GM21825 (cell line): ENCODE measurements at regions not wholly inside any gene's neighbourhood (a gene's known extent, or its start where the extent isn't known, plus 50 kb on each side); places are given as distances from the start of the nearest gene placed in this dataset.
A peak's percentile ranks its signal among the peaks of the same experiment; 100 is the strongest.

Experiments used
- ATAC-seq: cut with Tn5 transposase; IDR thresholded peaks from one replicate; pipeline ENCODE4 v1.9.1; 2021; ENCODE audit warnings: mild to moderate bottlenecking, moderate library complexity; ENCODE audit not compliant: unreplicated experiment

DNA sequence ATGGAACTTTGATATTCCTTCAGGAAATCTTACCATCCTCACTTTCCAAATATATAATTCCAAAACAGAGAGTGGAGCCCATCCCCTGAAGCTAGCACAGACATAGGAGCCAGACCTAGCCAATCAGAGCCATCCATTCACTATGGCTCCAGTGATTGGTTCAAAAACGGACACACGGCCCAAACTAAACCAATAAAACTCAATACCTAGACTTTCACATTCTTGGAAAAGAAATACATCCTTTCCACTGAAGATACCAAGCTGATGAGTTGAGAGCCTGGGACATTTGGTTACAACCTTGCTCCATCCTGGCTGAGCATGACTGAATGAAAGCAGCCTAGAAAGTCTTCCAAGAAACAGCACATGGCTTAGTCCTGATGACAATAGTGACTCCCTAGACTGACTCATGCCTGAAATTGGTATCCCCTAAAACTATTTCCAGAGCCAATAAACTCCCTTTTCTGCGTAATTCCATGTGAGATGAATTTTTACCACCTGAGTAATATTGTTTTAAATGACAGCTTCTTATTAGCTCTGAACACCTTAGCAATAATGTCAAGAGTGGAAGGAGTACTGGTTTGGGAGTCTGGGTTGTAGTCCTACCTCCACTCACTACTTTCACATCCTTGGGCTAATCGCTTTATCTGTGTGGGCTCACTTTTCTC is 189.6 kb upstream of the LNX1 start:
- no peak for ATAC-seq

DNA sequence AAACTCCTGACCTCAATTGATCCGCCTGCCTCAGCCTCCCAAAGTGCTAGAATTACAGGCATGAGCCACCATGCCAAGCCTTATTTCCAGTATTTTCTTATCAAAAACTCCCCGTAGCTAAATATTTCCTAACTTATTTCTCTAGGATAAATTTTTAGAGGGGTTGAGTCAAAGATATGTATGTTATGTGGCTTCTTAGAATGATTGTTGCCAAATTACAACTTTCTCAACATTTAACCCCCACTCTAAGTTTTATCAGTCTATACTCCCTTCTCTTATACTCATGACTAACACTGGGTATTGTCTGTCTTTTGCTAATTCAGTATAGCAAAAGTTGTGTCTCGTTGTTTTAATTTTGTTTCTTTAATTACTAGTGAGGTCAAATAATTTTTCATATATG is 187.7 kb upstream of the LNX1 start:
- no peak for ATAC-seq

DNA sequence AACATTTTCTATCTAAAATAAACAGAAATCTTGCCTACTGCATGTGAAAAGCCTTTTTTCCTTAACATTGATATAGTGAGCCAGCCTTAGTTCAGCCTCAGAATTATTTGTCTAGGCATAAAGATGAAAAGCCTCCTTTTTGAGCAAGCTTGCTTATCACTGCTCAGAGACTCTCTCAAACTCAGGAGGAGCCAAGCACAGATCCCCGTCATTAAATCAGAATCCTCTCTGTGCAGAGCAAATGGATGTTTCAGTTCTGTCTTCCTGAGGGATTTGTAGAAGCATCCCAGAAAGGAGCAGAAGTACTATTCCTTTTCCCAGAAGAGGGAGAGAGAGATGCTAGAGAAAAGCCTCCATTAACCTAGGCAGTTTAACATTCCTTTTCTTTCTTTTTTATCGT is 186.9 kb upstream of the LNX1 start:
- no peak for ATAC-seq

DNA sequence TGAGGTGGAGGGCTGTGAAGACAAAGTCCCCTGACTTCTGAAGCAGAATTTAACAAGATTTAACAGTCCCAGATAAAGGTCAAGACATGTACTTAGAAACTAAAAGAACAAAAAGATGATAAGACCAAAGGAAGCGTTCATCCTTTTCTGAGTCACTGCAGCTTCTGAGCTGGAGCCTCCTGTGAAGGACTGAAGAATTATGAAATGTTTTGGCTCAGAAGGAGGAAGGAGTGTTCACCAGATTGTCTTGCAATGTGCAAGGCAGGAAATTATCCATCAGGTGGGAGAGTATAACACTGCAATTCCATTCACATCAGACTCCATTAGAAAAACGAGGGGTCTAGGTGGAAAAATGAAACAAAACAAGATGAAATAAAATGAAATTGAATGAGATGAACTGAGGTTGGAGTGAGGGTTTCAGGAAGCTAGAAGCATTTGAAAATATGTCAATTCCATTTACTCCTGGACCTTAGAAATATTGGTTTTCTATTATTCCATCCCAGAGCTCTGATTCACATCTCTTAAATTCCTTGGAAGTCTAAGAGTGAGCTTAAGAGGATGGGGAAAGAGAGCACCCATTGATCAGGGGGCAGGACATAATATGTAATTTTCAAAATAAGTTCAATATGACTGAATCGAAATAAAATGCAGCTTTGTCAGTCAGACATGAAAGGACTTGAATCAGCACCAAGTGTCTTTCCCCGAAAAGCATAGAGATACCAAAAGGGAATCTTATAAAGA is 186.1 kb upstream of the LNX1 start:
- ATAC-seq: no peak

DNA sequence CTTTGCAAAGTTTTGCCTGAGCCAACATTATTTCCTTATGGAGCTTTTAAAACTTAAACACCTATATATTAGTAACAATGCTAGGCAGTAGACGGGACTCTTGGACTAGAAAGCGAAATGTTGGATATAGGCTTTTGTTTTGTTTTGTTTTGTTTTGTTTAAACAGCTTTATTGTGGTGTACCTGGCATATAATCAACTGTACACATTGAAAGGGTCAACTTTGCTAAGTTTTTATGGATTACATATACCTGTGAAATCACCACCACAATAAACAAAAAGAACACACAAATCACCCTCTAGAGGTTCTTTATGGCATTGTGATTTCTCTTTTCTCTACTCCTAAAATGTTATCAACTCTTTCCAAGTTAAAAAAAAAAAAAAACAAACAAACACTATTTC is 184.9 kb upstream of the LNX1 start:
- no peak for ATAC-seq

DNA sequence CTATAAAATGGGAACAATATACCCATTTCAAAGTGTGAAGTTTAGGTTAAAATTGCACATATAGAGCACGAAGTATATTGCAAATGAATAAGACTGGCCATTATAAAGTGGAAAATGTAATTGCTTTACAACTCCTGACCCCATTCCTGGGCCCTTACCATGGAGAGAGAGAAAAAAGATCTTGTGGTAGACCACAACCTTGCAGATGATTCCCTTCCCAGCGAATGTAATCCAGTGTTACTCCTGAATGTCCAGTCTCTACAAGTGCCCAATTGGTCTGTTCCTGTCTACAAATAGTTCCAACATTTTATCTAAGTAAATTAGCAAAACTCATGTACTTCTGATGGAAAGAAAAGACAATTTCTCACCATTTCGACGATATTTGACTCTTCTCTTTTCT is 184.1 kb upstream of the LNX1 start:
- no peak for ATAC-seq

DNA sequence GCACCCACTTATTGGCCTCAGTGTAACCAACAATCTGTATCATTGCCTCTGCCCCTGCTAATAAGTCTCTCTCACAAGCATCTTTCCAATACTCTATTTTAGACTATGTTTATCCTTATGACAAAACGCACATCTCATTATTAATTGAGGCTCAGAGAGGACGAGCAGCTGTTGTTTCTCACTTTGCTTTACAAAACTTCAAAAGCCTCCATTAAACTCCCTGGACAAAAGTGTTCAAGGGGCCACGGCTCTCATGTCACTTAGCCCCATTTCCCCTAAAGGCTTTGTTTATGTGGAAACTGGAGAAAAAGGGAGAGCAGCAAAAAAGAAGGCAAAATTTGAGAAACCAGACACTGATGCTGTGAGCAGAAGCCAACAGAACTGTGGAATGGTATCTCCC is 180.0 kb upstream of the LNX1 start:
- ATAC-seq: no peak

DNA sequence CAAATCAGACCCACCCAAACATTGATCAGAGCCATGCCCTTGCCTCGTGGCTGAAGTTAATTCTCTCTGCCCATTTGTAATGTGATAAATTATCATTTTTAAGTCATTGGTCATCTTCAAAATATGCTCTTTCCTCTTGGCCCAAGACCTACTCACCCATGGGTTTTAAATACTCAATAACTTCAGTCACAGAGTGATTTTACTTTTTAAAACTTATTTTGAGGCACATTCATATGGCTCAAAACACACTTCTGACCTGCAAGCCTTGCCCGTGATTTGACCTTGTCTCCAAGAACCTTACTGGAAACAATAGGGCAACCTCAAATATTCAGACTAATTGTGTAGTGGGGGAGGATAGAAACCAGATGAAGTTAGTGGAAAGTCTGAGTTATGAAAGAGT is 176.2 kb upstream of the LNX1 start:
- no peak for ATAC-seq

DNA sequence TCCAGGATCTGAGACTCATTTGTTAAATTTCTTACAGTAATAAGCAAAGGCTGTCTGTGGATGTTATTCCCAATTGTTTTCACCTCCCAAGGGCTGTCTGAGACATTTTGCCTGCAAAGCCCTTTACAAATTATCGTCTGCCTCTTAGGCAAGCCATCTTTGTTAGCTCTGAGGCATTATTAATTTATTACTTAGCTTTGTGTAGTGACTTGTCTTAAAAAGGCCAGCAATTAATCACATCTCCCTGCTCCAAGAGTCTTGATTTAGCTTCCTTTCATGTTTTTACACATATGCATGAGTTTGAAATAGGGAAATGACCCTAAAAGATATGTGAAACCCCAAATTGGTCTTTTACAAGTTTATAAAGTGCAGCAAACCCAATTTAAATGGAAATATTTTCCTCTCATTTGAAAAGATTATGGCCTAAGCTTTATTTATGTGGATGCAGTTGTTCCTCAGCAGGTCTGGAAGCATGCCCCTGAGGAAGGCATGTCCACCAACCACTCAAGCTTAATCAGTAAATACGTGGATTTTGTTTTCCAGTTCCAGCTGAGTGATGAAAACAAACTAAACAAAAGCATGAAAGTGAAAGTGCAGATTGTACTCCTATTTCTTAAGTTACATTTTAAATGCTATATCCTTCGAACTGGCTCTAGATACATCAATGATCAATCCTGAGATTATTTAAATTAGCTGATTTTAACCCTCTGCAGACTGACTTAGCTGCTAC is 173.6 kb upstream of the LNX1 start:
- no peak for ATAC-seq

DNA sequence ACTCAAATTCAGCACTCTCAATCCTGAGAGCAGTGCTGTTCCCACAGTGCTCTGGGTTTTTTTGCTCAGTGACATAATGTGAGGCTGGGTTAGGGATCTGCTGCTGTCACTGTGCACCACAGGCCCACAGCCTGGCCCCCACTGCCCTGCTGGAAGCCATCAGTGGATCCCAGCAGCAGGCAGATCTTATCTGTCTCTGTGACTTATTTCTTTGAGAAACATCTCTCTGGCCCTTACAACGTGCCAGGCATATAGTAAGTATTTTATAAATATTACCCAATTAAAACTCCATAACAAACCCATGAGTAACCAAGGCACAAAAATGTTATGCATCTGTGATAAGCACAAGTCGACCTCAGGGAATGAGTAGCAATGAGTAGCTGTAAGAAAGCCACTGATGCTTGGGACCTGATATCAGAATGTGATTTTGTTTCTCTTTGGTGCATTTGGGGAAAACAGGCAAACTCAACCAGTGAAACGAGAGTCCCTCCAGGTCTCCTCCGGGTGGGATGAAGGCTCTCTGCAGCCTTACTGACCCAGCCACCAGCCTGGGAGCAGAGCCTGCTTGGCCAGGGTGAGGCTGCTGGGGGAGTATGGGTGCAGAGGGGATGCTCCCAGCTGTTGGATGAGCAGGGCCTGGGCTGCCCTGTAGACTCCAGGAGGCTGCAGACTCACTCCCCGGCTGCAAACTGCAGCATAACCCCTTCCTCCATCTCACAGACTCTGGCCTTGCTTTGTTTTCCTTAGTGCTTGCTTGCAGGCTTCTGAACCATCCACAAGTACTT is 172.7 kb upstream of the LNX1 start:
- no peak for ATAC-seq

DNA sequence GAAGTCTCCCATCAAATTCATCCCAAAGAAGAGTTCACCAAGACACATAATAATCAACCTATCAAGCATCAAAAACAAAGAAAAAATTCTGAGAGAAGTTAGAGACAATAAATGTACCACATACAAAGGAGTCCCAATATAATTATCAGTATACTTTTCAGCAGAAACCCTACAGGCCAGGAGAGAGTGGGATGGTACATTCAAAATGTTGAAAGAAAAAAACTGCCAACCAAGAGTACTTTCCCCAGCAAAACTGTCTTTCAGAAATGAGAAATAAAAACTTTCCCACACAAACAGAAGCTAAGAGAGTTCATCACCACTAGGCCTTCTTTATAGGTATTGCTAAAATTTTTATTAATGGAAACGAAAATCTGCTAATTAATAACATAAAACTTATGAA is 164.4 kb upstream of the LNX1 start:
- no peak for ATAC-seq

DNA sequence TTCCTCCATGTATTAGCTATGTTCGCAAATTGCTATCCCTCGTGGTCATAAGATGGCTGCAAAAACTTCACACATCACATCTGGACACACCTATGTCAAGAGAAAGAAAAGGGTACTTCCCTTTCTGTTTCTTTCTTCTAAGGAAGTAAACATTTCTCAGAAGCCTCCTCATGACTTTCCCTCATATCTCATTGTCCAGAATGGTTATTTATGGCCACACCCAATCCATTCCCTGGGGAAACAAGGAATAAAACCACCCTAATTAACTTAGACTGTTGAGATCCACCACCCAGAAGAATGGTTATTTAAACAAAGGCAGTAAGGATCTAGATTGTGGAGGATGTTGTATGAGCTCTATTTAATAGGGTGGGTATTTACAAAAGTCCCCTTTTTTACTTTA is 160.8 kb upstream of the LNX1 start:
- no peak for ATAC-seq

DNA sequence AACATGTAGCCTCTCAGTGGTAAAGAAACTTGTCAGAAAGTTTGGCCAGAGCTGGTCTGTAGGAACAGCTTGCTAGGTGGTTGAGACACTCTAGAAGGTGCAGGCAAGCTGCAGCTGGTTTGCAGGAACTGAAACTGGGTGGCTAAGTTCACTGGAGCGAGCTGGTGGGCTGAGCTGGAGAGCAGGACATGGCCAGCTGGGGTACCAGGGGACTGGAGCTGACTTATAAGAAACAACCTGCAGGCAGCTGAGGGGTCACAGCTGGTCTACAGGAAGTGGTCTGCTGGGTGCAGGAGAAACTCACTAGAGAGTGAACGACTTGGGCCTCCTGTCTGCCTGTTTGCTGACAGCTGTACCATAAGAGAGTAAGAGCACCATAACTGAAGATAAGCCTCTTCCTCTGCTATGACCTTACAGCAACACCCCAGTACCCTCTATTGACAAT is 157.1 kb upstream of the LNX1 start:
- ATAC-seq: peak; percentile 98

DNA sequence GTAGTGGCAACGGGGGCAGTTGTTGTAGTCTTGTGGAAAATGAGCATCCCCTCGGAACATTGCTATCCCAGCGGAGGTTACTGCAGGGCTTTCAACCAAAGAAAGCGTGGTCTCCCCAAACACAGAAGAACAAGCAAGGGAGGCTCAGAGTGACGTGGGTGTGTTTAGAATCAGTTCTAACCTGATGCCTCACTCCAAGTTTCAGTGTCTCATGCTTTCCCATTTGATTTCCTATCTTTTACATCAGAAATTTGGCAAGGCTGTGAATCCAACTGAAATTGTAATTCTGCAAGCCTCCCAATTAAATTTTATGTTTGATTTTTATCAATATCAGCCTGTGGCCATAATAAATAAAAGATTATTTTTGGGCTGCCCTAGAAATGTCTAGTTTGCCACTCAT is 156.1 kb upstream of the LNX1 start:
- no peak for ATAC-seq

DNA sequence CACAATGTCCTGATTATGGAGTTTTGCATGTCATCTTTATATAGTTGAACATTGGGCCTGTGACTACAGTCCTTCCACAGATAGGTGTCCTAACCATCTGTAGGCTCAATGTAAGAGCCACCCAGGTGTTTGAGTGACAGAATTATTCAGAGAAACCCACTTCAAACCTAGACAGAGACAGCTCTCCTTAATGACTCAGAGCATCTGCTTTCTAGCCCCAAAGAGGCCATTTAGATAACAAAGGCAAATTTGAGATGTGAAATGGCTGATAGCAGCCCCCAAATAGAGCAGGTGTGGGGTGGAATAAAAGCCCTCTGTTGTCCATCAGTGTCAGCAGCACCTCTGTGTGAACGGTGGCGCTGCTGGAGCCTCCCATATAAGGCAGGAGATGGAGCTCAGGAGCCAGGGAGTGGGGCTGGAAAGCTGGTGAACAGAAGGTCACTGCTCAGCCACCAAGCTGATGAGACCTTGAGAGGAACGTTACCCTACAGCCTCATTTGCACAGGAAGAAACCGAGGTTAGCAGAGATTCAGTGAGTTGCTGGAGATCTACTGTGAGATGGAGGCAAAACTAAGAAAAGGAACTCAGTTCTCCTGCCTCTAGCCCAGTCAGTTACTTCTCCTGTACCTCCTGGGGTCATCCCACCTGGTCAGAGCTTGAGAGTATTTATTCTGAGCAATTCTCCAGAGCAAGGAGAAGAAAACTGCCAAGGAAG is 153.3 kb upstream of the LNX1 start:
- no peak for ATAC-seq

DNA sequence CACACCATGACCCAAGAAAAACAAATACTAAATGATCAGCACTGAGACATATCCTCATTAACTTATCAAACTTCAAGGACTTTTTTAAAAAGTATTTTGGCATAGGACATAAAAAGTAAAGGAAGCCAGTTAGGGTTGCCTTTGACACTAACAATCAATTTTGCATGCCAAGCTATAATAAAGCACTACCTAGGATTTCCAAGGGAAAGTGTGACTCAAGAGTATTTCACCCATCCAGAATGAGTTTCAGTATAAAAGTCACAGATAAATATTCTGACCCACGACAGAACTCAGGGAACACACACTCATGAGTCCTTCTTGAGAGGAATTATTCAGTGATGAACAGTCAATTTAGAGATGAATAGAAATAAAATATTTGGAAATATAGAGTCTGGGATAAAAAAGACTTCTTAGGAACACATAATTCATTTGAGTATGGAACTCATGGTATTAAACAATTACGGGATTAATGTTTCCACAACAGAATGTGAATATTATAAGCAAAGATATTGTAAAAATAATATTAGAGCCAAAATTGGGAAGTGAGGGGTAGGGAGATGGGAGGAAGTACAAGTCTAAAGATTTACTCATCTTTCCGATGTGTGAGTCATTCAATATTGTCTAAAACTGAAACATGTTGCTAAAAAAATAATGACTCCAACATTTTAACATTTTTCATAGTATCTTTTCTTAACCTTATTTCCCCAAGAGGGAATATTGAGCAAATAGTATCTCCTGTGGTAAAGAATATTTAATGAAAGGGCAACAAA is 143.5 kb upstream of the LNX1 start:
- no peak for ATAC-seq

DNA sequence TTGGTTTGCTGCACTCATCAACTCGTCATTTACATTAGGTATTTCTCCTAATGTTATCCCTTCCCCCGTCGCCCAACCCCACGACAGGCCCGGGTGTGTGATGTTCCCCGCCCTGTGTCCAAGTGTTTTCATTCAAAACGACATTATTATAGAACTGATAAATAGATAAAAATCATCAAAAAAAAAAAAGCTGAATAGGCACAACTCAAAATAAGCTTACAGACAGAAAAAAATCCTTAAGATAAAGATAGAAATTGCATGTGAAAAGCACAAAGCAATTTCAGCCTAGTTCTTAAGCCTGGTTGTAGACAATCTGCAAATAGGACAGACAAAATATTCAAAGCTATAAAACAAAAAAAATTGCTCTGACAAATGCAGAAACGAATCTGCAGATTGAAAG is 142.9 kb upstream of the LNX1 start:
- no peak for ATAC-seq

DNA sequence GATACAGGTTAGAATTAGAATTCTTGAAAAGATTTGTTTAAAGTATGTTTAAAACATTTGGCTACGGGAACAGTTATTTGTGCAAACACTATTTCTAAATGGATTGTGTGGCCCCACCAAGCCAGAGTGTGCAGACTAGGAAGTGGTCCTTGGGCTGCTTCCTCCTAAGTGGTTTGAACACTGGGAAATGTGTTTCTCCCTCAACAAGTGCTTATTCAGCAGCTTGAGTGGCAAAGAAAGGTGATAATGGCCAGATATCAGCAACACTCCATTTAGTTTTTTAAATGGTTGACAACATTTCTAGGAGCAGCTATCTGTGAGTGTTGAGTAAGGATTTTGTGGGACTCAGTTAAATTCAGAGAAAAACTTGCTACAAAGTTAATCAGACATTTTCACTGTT is 141.4 kb upstream of the LNX1 start:
- no peak for ATAC-seq

DNA sequence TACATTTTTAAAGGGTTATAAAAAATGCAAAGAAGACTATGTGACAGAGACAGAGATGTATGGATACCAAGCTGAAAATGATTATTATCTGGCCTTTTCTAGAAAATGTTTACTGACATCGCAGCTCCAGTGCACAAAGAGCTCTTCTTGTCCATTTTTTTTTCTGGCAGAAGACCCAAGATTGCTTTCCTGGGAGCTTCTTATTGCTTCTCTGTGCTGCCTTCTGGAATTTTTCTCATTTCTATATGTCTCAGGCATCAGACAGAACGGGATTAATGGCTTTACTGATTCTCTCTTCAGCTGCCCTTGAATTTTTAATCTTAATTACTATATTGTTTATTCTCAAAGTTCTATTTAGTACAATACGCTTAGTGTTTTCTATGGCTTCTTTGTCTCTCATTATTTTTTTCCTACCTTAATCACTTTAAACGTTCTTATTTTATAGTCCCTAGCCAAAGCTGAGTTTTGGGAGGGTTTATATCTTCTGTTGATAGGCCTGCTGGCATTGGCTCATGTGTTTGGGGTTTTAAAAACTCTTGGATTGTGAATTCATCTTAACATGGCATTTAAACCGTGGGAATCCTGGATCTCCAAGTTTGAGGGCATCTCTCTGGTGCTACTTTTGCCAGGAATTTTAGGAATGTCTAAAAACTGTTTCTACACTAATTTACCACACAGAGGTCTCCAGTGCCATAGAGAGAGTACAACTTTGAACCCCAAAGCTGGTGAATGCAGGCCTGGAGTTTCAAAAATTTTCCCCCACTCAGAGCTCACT is 138.9 kb upstream of the LNX1 start:
- ATAC-seq: no peak
